K562 (cell line): ENCODE measurements at regions not wholly inside any gene's neighbourhood (a gene's known extent, or its start where the extent isn't known, plus 50 kb on each side); places are given as distances from the start of the nearest gene placed in this dataset.

Experiments used
- ATAC-seq: fragments of 200-7000 bp; cut with Tn5 transposase; 3 replicates; pipeline ENCODE4 v1.9.1; 2020; ENCODE audit warnings: moderate library complexity
- BruUV-seq: library from RNA; stranded (reverse); fragments of 400-500 nt; replicated peaks from 2 replicates; lab custom pipeline; 2021; lab: Mats Ljungman, UMichigan
- CTCF ChIA-PET: fragments of 300-600 bp; formaldehyde crosslinking; extraction: SDS; loops from one replicate; lab custom pipeline; 2021; ENCODE audit warnings: low intra/inter-chr PET ratio; lab: Yijun Ruan, JAX
- POLR2A ChIA-PET: fragments of 300-600, 350-650 bp; sonication (Branson Sonifier 250); formaldehyde crosslinking; extraction: SDS; loops from one replicate; lab custom pipeline; 2021; ENCODE audit warnings: antibody characterized with exemption, inconsistent platforms; lab: Yijun Ruan, JAX
- DNase-seq, 4 experiments: peaks; one replicate each; pipeline versions ENCODE4 v3.0.0 to v3.0.0-alpha.2; 2011 to 2018; ENCODE audit warnings: low spot score in 3 of 4, mixed read lengths in 3 of 4; ENCODE audit errors: extremely low read depth in 1 of 4
- FAIRE-seq: peaks from 2 replicates; lab custom pipeline; 2011; peaks lifted over from hg19 to GRCh38; lab: Jason Lieb, UNC
- H2AFZ ChIP-seq: 2 replicates; pipeline ENCODE4 v1.6.0; 2011; ENCODE audit warnings: low read depth, low read length, control low read depth, inconsistent platforms
- H3K27ac ChIP-seq: fragments of 200-600 bp; 3 replicates; pipeline ENCODE4 v1.8.0; 2011; ENCODE audit warnings: low read depth, mild to moderate bottlenecking, control low read depth, inconsistent platforms, low read length, moderate library complexity, mixed read lengths; ENCODE audit errors: extremely low read depth
- H3K27me3 ChIP-seq, 2 experiments: fragments of 300-600 bp in 1 of 2; 2 replicates in 1 of 2; 3 replicates in 1 of 2; pipeline versions ENCODE4 v1.6.0 to v1.8.0; 2011; ENCODE audit warnings: inconsistent platforms in 2 of 2, low read length in 2 of 2, mild to moderate bottlenecking in 1 of 2, mixed read lengths in 1 of 2, moderate library complexity in 1 of 2; ENCODE audit not compliant: control insufficient read depth in 2 of 2, insufficient read depth in 2 of 2
- H3K36me3 ChIP-seq: fragments of 300-600 bp; 3 replicates; pipeline ENCODE4 v1.8.0; 2011; ENCODE audit warnings: mild to moderate bottlenecking, low read length, inconsistent platforms; ENCODE audit not compliant: control insufficient read depth, insufficient read depth
- H3K4me1 ChIP-seq, 2 experiments: fragments of 200-600 bp in 1 of 2; replicated peaks in 1 of 2; 2 replicates in 1 of 2; 3 replicates in 1 of 2; pipeline versions ENCODE4 v1.5.1 to v1.8.0; 2011; ENCODE audit warnings: inconsistent platforms in 2 of 2, low read length in 2 of 2, mild to moderate bottlenecking in 1 of 2, mixed read lengths in 1 of 2, moderate library complexity in 1 of 2; ENCODE audit not compliant: control insufficient read depth in 2 of 2, insufficient read depth in 2 of 2
- H3K4me2 ChIP-seq: 2 replicates; pipeline ENCODE4 v1.6.1; 2011; ENCODE audit warnings: low read length, control low read depth, inconsistent platforms, mixed read lengths; ENCODE audit not compliant: insufficient read depth
- H3K4me3 ChIP-seq: fragments of 200-600 bp; sonication (generic), shearing (Covaris generic); 2 replicates; pipeline ENCODE4 v1.5.1; 2016; ENCODE audit warnings: control low read depth, inconsistent platforms
- H3K79me2 ChIP-seq: fragments of 200-600 bp; 3 replicates; pipeline ENCODE4 v1.8.0; 2011; ENCODE audit warnings: low read length, inconsistent platforms; ENCODE audit not compliant: control insufficient read depth, insufficient read depth
- H3K9ac ChIP-seq, 2 experiments: 2 replicates each; pipeline versions ENCODE4 v1.6.0 to v1.6.1; 2011; ENCODE audit warnings: low read depth in 2 of 2, low read length in 2 of 2, control low read depth in 1 of 2, inconsistent platforms in 1 of 2, mild to moderate bottlenecking in 1 of 2, mixed read lengths in 1 of 2; ENCODE audit not compliant: insufficient read depth in 1 of 2
- H3K9me1 ChIP-seq: one replicate; pipeline ENCODE4 v1.6.0; 2011; ENCODE audit warnings: inconsistent platforms, mild to moderate bottlenecking, low read length, moderate library complexity; ENCODE audit not compliant: control insufficient read depth, insufficient read depth
- H3K9me3 ChIP-seq: replicated peaks from 2 replicates; pipeline ENCODE4 v1.5.1; 2011; ENCODE audit warnings: low read depth, low read length, inconsistent platforms; ENCODE audit not compliant: control insufficient read depth, insufficient read depth
- H4K20me1 ChIP-seq: replicated peaks from 2 replicates; pipeline ENCODE4 v1.6.1; 2011; ENCODE audit warnings: low read length, inconsistent platforms, mixed read lengths; ENCODE audit not compliant: control insufficient read depth, insufficient read depth
- C11orf30 ChIP-seq: fragments of 450-650 bp; IDR thresholded peaks from 2 replicates; pipeline ENCODE4 v1.6.1; 2016; ENCODE audit warnings: low read depth, mild to moderate bottlenecking
- HMGXB4 ChIP-seq: sonication (generic); formaldehyde crosslinking; IDR thresholded peaks from 2 replicates; pipeline ENCODE4 v1.8.1; 2023; ENCODE audit warnings: mild to moderate bottlenecking, missing genetic modification reagents
- KLF10 ChIP-seq: fragments of 250-450 bp; sonication (Bioruptor Pico); IDR thresholded peaks from 2 replicates; pipeline ENCODE4 v1.6.1; 2021; ENCODE audit warnings: matching md5 sums
- ZNF318 ChIP-seq, 2 experiments: fragments of 450-650 bp; IDR thresholded peaks; 2 replicates each; pipeline ENCODE4 v1.6.1; 2016; ENCODE audit warnings: mild to moderate bottlenecking in 2 of 2, borderline replicate concordance in 1 of 2, low read depth in 1 of 2, moderate library complexity in 1 of 2
- ZNF717 ChIP-seq: fragments of 250-450 bp; sonication (Bioruptor Pico); IDR thresholded peaks from 2 replicates; pipeline ENCODE4 v1.5.0; 2021
- WGBS: fragments of 100-300 bp; shearing (Covaris generic); methylation state at CpG from one replicate; pipeline ENCODE4 v1.1.6; 2016; ENCODE audit warnings: low coverage, mixed read lengths; ENCODE audit not compliant: insufficient coverage; ENCODE audit errors: missing lambda C conversion rate; 5-methylcytosine and 5-hydroxymethylcytosine counted together
- in situ Hi-C: fragments of 300-500 bp; cut with MboI; formaldehyde crosslinking; loops from 4 replicates; pipeline ENCODE4 v1.15.0; 2018; ENCODE audit warnings: inconsistent platforms, mixed read lengths
- intact Hi-C: fragments of 100-400 bp; cut with micrococcal nuclease; formaldehyde crosslinking; loops from 2 replicates; pipeline ENCODE4 v1.14.2; 2022

GRCh38 chr7:52413051-52413450 lies 622.4 kb upstream of the POM121L12 start:
- Histone ChIP-seq H3K27me3 (no peaks in the 10 kb centered on the region), H3K36me3 (no peaks in the 10 kb centered on the region), H4K20me1 (no peaks in the 10 kb centered on the region), H3K79me2 (no peaks in the 10 kb centered on the region), H3K9ac (no peak overlapping the region), H3K4me1 (no peaks in the 10 kb centered on the region), H3K9me3 (no peaks in the 10 kb centered on the region; the same call in 1 of the 2 replicates), H3K27ac (no peak overlapping the region), H3K4me3 (no peak overlapping the region), H3K4me2 (no peak overlapping the region), H3K9me1 (no peaks in the 10 kb centered on the region), H2AFZ (no peak overlapping the region)
- intact Hi-C loops: no loop called here
- ATAC-seq (no peak), DNase-seq (no peak), FAIRE-seq (no peak)
- in situ Hi-C loops: no loop called here
- WGBS: 4% methylated on average over 5 of the region's 5 CpGs
- ChIA-PET POLR2A (no interaction called here), CTCF (no interaction called here)
- no peak for TF ChIP-seq ZNF318 (IDR thresholded peaks at IDR 0.05; ENCODE audit: borderline replicate concordance in 1 of 2, low read depth in 1 of 2)
- no peak for TF ChIP-seq HMGXB4 (CRISPR knock-in tag)
- TF ChIP-seq C11orf30: no peak
- TF ChIP-seq KLF10: no peak
- TF ChIP-seq ZNF717 (CRISPR knock-in tag): no peak
- no TSS peak for BruUV-seq
